GM18507 (cell line): ENCODE measurements at regions not wholly inside any gene's neighbourhood (a gene's known extent, or its start where the extent isn't known, plus 50 kb on each side); places are given as distances from the start of the nearest gene placed in this dataset.

Experiments used
- DNase-seq: peaks from one replicate; pipeline ENCODE4 v3.0.0; 2011; ENCODE audit warnings: low read depth; ENCODE audit not compliant: insufficient read length; ENCODE audit errors: extremely low spot score
- FAIRE-seq: peaks from 2 replicates; lab custom pipeline; 2011; peaks lifted over from hg19 to GRCh38; lab: Jason Lieb, UNC

DNA sequence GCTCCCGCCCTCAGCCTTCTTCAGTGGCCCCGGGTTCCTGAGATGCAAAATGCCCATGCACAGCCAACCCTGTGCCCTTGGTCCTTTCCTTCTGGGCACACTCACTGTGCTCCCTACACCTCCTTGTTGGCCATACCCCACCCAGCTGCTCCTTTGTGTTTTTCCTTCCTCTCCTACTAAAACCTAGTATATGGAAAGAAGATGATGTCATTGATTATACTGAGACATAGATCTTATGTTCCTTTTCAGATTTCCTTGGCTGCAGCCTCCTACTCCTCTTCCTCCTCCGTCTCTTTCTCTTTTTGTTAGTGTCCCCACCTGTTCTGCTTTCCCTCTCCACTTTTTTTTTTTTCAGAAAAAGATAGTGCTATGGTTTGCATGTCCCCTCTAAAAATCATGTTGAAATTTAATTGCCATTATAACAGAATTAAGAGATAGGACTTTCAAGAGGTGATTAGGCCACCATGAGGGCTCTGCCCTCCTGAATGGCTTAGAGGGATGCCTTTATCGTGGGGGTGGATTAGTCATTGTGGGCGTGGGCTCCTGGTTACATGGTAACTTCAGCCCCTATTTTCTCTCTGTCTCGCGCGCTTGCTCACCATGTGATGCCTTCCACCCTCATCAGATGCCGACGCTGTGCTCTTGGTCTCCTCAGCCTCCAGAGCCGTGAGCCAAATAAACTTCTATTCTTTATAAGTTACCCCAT is 254.9 kb upstream of the GATB start:
- no peak for DNase-seq

GRCh38 chr4:152014280-152014679 is 253.5 kb upstream of the GATB start:
- FAIRE-seq (peak; percentile 96), DNase-seq (peak; percentile 30)

More for the DNA sequence above, 254.9 kb upstream of the GATB start:
- FAIRE-seq, result peak; percentile 39

GRCh38 chr4:152011469-152011868 is 250.7 kb upstream of the GATB start:
- FAIRE-seq, result no peak
- DNase-seq, result no peak

- FAIRE-seq (no peak), DNase-seq (no peak)
Observed at GRCh38 chr4:152010710-152011079, 249.9 kb upstream of the GATB start.

DNA sequence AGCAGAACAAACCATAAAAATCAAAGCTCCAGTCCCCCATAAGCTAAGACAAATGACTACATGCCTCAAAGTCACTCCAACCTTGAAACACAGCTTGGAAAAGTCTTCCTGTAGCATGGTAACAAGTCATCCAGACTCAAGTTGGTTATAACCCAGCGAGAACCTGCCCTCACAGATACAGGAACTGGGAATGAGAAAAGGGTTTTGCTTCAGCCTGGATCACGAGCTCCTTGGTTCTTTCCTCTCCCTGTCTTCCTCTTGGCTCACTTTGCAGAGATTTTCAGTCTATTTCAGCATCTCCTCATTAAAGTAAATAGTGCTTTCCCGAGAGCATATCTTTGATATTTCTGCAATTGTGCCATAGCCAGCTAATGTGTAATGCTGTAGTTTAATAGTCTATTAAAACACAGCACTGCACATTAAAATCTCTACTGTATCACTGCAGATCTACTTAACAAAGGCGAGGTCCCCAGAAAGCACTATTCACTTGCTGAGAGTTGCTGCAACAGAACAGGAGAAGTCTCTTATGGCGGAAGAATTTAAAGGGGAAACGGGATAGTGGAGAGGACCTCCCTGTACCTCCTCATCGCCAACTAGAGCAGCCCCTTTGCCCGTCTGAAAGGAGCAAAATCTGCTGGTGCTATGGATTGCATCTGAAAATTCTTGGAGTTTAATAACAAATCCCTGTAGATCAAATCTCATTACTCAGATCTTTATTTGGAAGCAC is 249.3 kb upstream of the GATB start:
- no peak for FAIRE-seq
- DNase-seq, result no peak

DNA sequence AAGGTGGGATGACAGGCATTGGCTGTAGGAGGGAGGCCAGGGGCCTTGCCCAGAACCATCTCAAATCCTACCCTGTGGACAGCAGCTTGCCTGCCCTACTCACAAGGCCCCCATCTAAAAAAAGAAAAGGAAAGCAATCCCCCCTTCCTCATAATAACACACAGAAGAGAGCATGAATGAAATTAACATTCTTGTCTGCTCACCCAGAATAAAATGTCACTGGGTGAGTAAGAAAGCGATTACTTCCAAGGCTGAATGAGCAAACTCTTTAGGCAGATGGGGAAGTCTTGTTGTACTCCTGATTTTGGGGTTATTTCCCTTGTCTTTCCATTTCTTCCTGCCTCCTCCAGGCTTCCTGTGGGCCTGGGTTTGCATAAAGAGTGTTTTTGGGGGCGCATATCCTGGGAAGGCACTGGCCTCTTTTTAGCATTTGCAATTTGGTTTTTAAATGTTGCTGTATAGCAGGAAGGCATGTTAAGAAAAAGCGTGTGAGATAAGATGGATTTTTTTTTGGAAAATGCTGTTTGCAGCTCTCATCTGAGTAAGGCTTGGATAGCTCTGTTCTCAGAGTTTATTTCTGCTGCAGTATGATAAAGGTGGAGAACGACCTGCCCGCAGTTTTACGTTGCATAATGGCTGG is 248.3 kb upstream of the GATB start:
- no peak for FAIRE-seq

DNA sequence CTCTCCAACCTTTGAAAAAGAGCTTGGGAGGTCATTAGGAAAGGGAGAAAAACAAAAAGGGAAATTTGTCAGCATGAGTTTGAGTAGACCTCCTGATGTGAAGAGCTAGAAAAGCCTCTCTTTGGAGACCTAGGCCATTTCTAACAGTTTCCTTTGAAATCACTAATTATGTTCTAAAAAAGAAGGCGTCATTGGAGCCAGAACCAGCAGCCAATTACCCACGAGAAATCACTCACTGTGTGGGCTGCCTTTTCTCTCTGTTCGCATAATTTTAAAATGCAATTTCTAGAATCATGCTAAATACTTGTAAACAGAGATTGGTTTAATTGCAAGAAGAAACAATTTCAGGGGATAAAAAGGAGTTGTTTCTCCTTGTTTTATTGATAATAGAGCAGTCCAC is 246.3 kb upstream of the GATB start:
- FAIRE-seq, result no peak

More for the DNA sequence above, 248.3 kb upstream of the GATB start:
- no peak for DNase-seq

GRCh38 chr4:152004801-152005200 is 244.0 kb upstream of the GATB start:
- FAIRE-seq, result no peak

More for the DNA sequence above, 246.3 kb upstream of the GATB start:
- DNase-seq, result no peak

DNA sequence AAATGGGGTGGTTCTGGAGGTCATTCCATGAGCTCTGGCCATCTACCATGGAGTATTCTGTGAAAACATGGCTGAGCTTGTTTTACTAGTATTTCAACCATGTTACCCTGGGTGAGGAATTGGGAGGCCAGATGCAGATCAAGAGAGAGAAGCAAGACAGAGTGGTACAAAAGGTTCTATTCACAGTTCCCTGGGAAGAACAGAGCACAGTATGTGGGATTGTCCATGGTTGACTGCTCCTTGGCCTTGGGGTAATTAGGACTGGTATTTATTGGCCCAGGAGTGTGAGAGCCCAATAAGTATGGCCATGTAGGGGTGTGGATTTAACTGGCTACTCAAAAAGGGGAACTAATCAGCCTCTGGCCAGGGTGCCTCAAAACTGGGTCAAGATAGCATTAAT is 239.7 kb upstream of the GATB start:
- FAIRE-seq (no peak), DNase-seq (no peak)

More at GRCh38 chr4:152004801-152005200, 244.0 kb upstream of the GATB start:
- DNase-seq, result no peak

GRCh38 chr4:151998723-151999122 is 237.9 kb upstream of the GATB start:
- DNase-seq (no peak), FAIRE-seq (no peak)

DNA sequence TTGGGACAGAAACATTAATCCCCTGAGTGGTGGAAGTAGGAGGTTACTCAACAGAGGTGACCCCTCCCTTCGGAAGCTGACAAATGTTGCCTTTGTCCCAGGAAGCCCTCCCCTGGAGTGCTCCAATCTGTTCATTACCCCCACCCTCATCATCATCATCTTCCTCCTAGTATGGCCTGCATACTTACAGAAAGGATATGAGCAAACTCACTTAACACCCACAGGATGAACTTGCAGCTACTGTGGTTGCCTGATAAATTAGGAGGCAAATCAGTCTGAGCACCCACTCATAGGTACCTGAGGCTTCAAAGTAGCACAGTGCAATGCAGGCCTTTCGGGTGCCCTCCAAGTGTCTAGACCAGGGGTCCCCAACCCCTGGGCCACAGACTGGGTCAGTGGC is 236.7 kb upstream of the GATB start:
- no peak for DNase-seq
- FAIRE-seq, result no peak

DNA sequence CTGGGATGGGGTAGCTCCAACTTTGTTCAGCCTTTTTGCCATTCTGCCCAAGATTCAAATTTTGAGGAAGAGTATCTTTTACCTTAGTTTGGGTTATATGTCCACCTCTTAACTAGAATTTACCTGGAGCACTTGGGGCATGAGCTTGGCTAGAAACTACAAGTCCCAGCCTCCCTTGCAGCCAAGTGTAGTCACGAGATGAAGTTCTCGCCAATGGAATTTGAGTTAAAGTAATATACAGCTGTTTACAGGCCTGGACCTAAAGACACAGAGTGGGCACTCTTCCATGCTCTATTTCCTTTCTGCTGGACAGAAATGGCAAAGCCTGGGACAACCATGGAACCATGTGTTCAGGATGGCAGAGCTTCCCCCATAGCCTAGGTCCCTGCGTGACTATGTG is 233.6 kb upstream of the GATB start:
- FAIRE-seq (no peak), DNase-seq (no peak)

DNA sequence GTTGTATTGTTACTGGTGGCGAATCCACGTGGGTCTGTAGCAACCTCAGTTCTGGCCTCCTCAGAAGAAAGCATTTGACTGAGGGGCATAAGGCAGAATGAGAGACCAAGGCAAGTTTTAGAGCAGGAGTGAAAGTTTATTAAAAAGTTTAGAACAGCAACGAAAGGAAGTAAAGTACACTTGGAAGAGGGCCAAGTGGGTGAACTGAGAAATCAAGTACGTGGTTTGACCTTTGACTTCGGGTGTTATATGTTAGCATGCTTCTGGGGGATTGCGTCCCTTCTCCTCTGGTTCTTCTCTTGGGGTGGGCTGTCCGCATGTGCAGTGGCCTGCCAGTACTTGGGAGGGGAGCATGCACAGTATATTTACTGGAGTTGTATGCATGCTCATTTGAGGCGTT is 232.7 kb upstream of the GATB start:
- DNase-seq (no peak), FAIRE-seq (no peak)

DNA sequence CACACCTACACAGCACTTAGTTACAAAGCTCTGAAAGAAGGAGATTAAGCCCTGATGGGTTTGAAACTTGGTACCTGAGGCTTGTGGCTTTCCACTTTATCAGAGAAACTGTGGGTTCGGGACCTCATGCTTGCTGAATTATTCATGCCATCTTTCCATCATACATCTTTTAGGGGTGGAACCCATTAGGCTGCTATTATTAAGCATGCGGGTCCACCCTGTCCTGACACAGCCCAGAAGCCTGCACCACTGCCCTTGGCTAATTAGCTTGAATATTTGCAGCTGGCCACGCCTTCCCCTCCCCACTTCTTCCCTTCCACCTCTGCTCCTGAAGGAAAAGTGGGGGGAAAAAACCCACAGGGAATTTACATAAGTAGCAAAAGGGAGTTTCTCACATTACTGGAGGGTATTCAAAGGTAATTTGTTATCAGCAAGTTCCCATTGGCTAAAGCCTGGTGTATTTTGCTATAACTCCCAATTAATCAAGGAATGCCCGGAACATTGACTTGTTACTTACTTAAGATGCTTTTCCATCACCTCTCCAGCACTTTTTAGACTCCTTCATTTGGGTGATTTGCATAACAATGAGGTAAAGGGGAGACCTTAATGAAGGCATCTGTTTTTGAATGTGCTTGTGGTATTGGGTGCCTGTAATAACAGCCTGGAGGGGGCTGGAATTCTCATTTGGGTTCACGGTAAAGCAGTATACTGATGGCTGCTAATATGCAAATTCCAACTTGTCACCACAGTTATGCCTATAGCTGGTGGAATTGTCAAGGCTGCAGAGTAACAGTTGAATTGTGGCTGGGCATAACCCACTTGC is 231.7 kb upstream of the GATB start:
- no peak for FAIRE-seq
- no peak for DNase-seq

GRCh38 chr4:151991884-151992167 is 231.0 kb upstream of the GATB start:
- FAIRE-seq (no peak), DNase-seq (no peak)

DNA sequence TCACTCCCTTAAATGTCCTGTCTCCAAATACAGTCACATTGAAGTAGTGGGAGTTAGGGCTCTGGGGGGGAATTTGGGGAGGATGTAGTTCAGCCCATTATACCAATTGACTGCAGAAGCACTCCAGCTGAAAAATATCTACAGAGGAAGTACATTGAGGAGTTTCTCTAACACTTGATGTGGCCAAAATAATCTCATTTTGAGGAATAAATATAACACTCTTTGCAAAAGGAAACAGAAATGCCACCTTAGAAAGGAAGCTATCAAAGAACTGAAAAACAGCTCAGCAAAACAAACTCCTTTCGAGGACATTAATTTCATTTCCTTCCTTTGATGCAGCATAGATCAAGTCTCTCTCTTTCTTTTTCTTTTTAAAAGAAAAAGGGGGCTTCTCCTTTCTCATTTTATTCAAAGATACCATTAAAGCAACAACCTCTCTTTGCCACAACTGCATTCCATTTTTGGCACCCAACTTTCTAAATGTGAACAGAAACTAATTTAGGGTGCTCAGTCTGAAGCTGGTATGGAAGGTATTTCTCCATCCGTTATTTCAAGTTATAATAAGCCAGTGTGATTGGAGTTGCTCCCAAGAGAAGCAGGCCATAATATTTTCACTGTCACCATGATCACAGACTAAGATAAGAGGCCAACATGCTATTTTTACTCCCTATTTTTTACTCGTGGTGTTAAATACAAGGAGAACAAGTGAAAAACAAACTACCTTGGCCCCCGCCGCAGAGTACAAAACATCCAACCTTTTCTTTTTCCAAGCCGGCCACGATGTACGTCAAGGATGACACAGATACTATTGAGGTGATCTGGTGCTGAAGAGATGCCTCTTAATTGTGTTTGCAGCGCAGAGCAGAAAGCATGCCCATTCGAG is 230.4 kb upstream of the GATB start:
- no peak for DNase-seq
- FAIRE-seq, result no peak

GRCh38 chr4:151990201-151990600 is 229.4 kb upstream of the GATB start:
- no peak for DNase-seq
- FAIRE-seq, result no peak

DNA sequence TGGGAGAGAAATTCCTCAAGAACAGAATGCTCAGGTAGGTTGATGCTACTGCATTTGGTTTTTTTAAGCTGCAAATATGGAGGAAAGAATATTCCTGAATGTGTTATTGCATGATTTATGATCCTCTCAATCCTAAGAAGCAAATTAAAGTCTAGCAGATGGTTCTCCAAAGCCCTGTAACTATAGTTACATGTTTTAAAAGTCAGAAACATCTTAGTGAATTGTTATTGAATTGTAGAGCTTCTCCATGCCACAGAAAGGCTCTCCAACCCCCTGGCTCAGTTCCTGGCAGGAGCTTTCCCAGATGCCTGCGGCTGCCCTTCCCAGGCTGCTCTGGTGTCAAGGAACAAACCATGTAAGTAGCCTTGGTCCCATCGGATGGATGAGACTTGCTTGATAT is 227.8 kb upstream of the GATB start:
- FAIRE-seq, result no peak
- DNase-seq, result no peak

GRCh38 chr4:151987606-151988005 is 226.8 kb upstream of the GATB start:
- FAIRE-seq (no peak), DNase-seq (no peak)
